Naive B cell (primary cell): ENCODE measurements at regions not wholly inside any gene's neighbourhood (a gene's known extent, or its start where the extent isn't known, plus 50 kb on each side); places are given as distances from the start of the nearest gene placed in this dataset.

ENCODE experiments used
- ATAC-seq, 2 donors: fragments of 150-1000 bp; cut with Tn5 transposase; 2 replicates each; pipeline ENCODE4 v1.10.0; 2021; ENCODE audit warnings: low read depth in 2 of 2, mild to moderate bottlenecking in 2 of 2, moderate library complexity in 2 of 2
- DNase-seq: peaks from one replicate; pipeline ENCODE4 v3.0.0; 2022
- H3K27ac Mint-ChIP-seq, 6 donors: one replicate each; pipeline ENCODE4 v1.8.0; 2020 to 2022; ENCODE audit warnings: mild to moderate bottlenecking in 6 of 6, mixed read lengths in 6 of 6, moderate library complexity in 5 of 6, inconsistent platforms in 2 of 6
- H3K27me3 Mint-ChIP-seq, 3 donors: one replicate each; pipeline ENCODE4 v1.8.0; 2021 to 2022; ENCODE audit warnings: mixed read lengths in 3 of 3, mild to moderate bottlenecking in 1 of 3
- H3K36me3 Mint-ChIP-seq, 2 donors: one replicate each; pipeline ENCODE4 v1.8.0; 2020 to 2022; ENCODE audit warnings: mixed read lengths in 2 of 2, inconsistent platforms in 1 of 2, mild to moderate bottlenecking in 1 of 2
- H3K4me1 Mint-ChIP-seq, 3 donors: one replicate each; pipeline ENCODE4 v1.8.0; 2020 to 2022; ENCODE audit warnings: mixed read lengths in 3 of 3, inconsistent platforms in 1 of 3, mild to moderate bottlenecking in 1 of 3, moderate library complexity in 1 of 3
- H3K4me3 Mint-ChIP-seq, 8 donors: one replicate each; pipeline ENCODE4 v1.8.0; 2020 to 2022; ENCODE audit warnings: mild to moderate bottlenecking in 8 of 8, mixed read lengths in 8 of 8, moderate library complexity in 8 of 8, inconsistent platforms in 2 of 8
- H3K9me3 Mint-ChIP-seq, 7 donors: one replicate each; pipeline ENCODE4 v1.8.0; 2020 to 2022; ENCODE audit warnings: mixed read lengths in 7 of 7, mild to moderate bottlenecking in 5 of 7, inconsistent platforms in 2 of 7, moderate library complexity in 1 of 7

DNA sequence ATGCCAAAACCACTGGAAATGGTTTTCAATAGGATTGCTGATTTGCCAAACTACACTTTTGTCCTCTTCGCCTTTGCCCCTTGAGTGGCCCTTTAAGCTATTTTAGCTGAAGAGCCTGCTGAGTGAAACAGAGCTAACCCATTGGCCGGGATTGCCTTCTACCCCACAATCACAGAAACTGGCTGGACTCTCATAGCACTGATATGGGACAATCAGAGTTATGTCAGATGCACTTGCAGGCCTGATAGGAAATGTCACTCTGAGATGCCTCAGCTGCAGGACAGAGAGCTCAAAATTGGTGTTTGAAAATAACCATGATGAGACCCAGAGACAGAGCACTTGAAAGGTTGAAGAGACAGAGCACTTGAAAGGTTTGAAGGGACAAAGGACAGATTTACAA is 354.4 kb downstream of the BRINP2 start:
- Mint-ChIP-seq H3K36me3 (no peaks in the 10 kb centered on the region), H3K9me3 (peaks cover 0 to 15% (median 2%) of the 10 kb centered on the region in 7 donors), H3K4me3 (no peak overlapping the region), H3K27me3 (no peaks in the 10 kb centered on the region), H3K27ac (no peak overlapping the region), H3K4me1 (no peaks in the 10 kb centered on the region)
- ATAC-seq, result no peak
- no peak for DNase-seq

DNA sequence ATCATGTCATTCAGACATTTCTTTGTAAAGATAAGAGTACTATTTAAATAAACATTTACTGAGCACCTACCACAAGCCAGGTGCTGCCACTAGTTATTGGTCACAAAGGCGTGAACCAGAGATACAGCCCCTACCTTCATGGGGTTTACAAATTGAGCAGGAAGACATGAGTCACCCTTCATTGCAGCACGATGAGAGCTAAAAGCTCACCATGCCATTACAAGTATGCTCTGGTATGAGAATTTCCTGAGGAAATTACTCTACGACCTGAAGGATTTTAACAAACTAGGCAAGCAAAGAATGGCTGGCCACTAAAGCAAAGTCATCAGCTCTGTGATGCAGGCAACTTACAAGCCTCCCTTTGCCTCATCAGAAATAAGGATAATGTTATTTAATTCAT is 346.8 kb downstream of the BRINP2 start:
- Mint-ChIP-seq H3K9me3 (peaks cover 0 to 9% (median 2%) of the 10 kb centered on the region in 7 donors), H3K4me3 (no peak overlapping the region), H3K27me3 (no peaks in the 10 kb centered on the region), H3K4me1 (no peaks in the 10 kb centered on the region), H3K27ac (no peak overlapping the region), H3K36me3 (no peaks in the 10 kb centered on the region)
- no peak for DNase-seq
- ATAC-seq, result no peak

DNA sequence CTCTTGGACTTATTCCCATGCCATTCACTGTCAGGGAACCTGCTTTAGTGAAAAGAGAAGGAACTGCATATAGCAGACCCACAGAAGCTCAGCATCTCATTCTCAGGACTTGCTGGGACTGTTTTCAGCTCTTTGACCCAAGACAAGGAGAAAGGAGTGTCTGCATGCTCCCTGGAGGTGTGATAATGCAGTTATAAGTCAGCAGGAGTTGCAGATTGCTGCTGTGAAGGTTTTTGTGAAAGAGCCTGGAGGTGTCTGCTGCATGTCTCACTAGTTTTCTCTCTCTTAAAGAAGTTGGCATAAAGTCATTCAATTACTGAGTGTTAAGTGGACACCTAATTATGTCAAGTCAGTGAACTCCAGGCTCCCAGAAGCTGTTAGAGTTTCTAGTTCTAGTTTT is 343.4 kb downstream of the BRINP2 start:
- no peak for ATAC-seq
- peaks cover 0 to 7% (median 4%) of the 10 kb centered on the region in 7 donors for H3K9me3 Mint-ChIP-seq
- H3K27me3 Mint-ChIP-seq, result no peaks in the 10 kb centered on the region
- no peak for DNase-seq
- no peaks in the 10 kb centered on the region for H3K4me1 Mint-ChIP-seq
- H3K36me3 Mint-ChIP-seq, result no peaks in the 10 kb centered on the region
- no peak overlapping the region for H3K4me3 Mint-ChIP-seq
- H3K27ac Mint-ChIP-seq, result no peak overlapping the region

DNA sequence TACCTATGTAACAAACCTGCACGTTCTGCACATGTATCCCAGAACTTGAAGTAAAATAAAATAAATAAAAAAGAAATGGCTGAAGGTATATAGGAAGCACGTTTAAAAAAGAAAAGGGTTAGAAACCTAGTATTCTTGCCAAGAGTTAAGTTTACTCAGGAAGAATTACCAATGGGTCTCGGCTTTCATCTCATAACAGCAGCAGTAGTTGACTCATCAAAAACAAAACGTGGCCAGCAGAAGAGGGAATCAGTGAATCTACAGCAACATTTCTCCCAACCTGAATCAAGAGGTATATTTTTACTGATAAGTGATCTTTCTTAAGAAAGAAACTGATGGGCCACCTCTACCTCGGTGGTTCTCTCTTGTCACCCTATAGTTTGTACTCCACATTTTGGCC is 340.3 kb downstream of the BRINP2 start:
- no peak overlapping the region for H3K4me3 Mint-ChIP-seq
- H3K27ac Mint-ChIP-seq, result no peak overlapping the region
- ATAC-seq, result no peak
- H3K4me1 Mint-ChIP-seq, result no peaks in the 10 kb centered on the region
- peaks cover 0 to 16% (median 8%) of the 10 kb centered on the region in 7 donors for H3K9me3 Mint-ChIP-seq
- no peak for DNase-seq
- H3K27me3 Mint-ChIP-seq, result no peaks in the 10 kb centered on the region
- no peaks in the 10 kb centered on the region for H3K36me3 Mint-ChIP-seq

DNA sequence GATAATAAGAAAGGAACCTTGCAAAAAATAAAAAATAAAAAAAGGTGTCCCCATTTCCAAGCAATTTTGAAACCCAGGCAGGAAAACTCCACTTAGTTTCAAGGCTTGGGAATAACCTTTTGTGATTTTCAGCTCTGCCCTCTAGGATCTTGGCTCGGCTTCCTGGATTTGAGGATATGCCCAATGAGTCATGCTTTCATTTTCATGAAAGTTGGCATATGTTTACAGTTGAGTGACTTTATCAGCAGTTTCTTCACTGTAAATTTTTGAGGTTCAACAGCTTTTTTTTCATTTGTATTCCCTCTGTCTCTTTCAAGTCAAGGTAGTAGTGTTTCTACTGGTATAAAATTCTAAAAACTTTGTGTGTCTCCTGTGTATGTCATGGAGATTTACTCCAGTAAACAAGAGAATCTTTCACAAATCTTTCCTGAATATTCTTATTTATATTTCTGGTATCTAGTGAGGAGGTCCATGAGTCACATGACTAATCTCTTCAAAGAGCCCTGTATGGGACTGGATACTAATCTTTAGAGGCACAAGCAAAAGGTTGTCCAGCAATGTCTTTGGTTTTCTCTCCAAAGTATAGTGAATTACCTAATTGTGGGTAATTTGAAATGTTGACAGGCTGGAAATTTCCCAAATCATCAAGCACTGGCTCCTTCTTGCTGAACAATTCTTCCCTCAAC is 335.3 kb downstream of the BRINP2 start:
- no peak for ATAC-seq
- Mint-ChIP-seq H3K4me3 (no peak overlapping the region), H3K27ac (no peak overlapping the region), H3K36me3 (no peaks in the 10 kb centered on the region), H3K27me3 (no peaks in the 10 kb centered on the region), H3K4me1 (no peaks in the 10 kb centered on the region), H3K9me3 (peaks cover 2 to 17% (median 12%) of the 10 kb centered on the region in 7 donors)
- DNase-seq, result no peak

DNA sequence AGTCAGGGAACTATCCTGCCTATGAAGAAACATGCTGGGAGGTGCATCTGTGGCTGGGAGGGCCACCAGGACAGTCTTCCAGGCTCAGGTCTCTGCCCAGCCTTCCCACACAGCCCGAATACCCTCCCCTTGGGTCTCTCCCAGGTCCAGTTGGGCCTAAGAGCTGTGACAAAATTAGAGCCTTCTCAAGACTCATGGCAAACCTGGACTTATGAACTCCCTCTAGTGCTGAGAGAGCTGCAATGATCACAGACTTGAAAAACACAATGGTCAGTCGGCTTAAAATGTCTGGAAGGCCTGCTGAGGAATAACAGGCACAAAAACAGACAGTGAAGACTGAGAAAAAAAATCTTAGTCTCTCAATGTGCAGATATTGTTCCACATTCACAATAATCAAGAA is 325.1 kb downstream of the BRINP2 start:
- no peak overlapping the region for H3K4me3 Mint-ChIP-seq
- DNase-seq (no peak), ATAC-seq (no peak)
- H3K27ac Mint-ChIP-seq, result peak overlapping the region in 1 of 6 donors; percentile 12
- no peaks in the 10 kb centered on the region for H3K36me3 Mint-ChIP-seq
- peaks cover 4 to 25% (median 9%) of the 10 kb centered on the region in 7 donors for H3K9me3 Mint-ChIP-seq
- no peaks in the 10 kb centered on the region for H3K4me1 Mint-ChIP-seq
- no peaks in the 10 kb centered on the region for H3K27me3 Mint-ChIP-seq

DNA sequence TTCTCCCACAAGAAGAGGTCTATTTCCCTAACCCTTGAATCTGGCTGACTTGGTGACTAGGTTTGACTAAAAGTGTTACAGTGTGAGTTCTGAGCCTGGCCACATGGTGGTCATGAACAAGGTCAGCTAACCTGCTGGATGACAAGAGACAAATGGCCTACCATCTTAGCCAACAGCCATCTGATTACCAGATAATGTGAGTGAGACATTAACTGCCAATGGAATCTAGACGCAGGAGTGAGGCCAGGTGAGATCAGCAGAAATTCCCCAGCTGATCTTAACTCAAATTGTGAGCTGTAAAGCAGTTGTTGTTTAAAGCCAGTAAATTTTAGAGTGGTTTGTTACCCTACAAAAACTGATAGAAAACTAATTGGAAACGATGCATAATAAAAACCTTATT is 320.0 kb downstream of the BRINP2 start:
- no peaks in the 10 kb centered on the region for H3K27me3 Mint-ChIP-seq

DNA sequence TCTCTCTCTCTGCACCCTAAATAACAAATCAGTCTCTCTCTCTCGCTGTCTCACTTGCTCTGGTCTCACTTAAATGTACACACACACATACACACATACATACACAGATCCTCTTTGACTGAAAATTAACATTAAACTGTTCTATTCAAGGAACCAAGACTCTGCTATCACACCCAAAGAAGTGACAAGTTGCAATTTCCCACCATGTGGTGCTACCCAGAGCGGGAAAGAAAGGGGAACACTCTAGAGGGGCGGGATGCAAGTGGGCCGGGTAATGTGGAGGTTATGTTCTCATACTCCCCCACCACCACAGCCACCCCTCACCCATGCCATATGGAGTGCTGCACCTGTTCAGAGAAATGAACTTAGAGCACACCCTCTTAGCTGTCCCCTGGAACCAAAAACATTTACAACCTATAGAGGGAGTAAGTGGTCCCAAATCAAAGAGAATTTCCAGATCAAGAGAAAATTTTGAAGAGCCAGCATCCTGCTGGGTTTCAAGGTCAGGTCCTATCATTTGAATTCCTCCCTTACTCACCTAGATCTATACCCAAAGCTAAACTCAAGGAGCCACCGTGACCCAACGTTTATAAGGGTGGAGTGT is 319.4 kb downstream of the BRINP2 start:
- no peak for ATAC-seq
- Mint-ChIP-seq H3K36me3 (no peaks in the 10 kb centered on the region), H3K9me3 (peaks cover 0 to 13% (median 3%) of the 10 kb centered on the region in 7 donors), H3K27ac (peak overlapping the region in 1 of 6 donors; percentile 18), H3K4me1 (no peaks in the 10 kb centered on the region), H3K4me3 (no peak overlapping the region), H3K27me3 (no peaks in the 10 kb centered on the region)
- DNase-seq, result no peak

More for the DNA sequence above, 320.0 kb downstream of the BRINP2 start:
- ATAC-seq (no peak), DNase-seq (no peak)
- H3K9me3 Mint-ChIP-seq, result peaks cover 0 to 13% (median 3%) of the 10 kb centered on the region in 7 donors
- no peak overlapping the region for H3K27ac Mint-ChIP-seq
- H3K4me1 Mint-ChIP-seq, result no peaks in the 10 kb centered on the region
- no peak overlapping the region for H3K4me3 Mint-ChIP-seq
- no peaks in the 10 kb centered on the region for H3K36me3 Mint-ChIP-seq

DNA sequence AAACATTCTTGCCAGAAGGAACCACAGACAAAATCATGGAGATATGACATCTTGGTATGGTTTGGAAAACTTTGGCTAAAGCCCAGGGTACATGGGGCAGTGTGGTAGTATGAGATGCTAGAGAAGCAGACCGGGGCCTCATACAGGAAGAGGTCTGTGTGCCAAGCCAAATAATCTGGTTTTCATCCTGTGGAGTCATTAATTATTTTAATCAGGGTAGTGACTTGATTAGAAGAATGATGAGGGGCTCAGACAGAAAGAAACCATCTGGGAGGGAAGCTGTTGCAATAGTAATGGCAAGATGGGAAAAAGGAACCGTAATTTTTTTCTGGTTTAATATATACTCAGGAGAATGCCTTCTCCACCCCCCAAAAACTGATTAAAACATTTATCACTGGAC is 318.0 kb downstream of the BRINP2 start:
- peaks cover 0 to 13% (median 3%) of the 10 kb centered on the region in 7 donors for H3K9me3 Mint-ChIP-seq
- no peaks in the 10 kb centered on the region for H3K4me1 Mint-ChIP-seq
- H3K27me3 Mint-ChIP-seq, result no peaks in the 10 kb centered on the region
- no peak for DNase-seq
- H3K4me3 Mint-ChIP-seq, result peak overlapping the region in 1 of 8 donors; percentile 61
- ATAC-seq, result no peak
- no peaks in the 10 kb centered on the region for H3K36me3 Mint-ChIP-seq
- H3K27ac Mint-ChIP-seq, result no peak overlapping the region

DNA sequence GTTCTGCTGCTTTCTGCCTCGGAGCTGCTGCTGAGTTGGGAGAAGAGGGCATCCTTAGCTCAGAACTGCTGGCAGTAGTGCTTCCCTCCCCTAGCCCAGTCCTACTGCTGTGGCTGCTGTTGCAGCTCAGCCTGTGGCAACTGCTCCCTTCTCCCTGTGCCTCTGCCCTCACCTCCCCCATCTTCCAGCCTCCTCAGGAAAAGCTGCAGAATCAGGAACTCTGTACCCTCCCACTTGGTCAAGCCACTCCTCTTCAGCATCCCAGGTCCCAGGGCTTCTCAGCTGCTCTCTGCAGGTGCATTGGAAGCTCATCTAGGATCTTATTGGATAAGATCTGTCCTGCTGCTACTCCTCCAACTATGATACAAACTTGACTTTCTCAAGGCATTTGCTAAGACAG is 316.7 kb downstream of the BRINP2 start:
- H3K4me1 Mint-ChIP-seq, result no peaks in the 10 kb centered on the region
- no peak overlapping the region for H3K27ac Mint-ChIP-seq
- peaks cover 0 to 13% (median 3%) of the 10 kb centered on the region in 7 donors for H3K9me3 Mint-ChIP-seq
- ATAC-seq (no peak), DNase-seq (no peak)
- no peaks in the 10 kb centered on the region for H3K36me3 Mint-ChIP-seq
- H3K4me3 Mint-ChIP-seq, result no peak overlapping the region
- H3K27me3 Mint-ChIP-seq, result peaks cover 0 to 3% (median 0%) of the 10 kb centered on the region in 3 donors

DNA sequence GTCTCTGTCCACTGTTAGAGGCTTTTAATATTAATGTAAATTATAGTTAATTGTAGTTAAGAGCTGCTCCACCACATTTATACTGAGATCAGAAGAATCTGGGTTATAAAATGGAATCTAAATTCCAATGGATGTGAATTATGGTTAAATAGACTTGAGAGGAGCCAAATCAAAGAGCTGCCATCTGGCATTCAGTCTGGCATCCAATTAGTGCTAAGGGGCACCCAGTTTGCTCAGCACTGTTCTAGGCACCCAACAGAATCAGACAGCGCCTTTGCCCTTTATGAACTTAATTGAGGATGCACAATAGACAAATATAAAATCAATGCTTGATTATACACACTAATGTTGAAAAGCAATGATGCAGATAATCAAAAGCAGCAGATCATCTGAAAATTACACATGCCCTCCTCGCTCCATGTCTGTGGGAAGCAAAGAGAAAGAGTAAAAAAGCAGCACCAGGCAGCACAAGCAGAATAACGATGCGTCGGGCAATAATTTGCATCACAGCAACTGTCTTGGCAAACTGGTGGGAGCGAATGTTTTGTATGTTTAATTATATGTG is 310.1 kb downstream of the BRINP2 start:
- H3K9me3 Mint-ChIP-seq, result peaks cover 0 to 10% (median 6%) of the 10 kb centered on the region in 7 donors
- peaks cover 0 to 11% (median 5%) of the 10 kb centered on the region in 3 donors for H3K27me3 Mint-ChIP-seq
- peaks cover 0 to 4% (median 0%) of the 10 kb centered on the region in 3 donors for H3K4me1 Mint-ChIP-seq
- no peak overlapping the region for H3K27ac Mint-ChIP-seq
- no peaks in the 10 kb centered on the region for H3K36me3 Mint-ChIP-seq
- ATAC-seq (no peak), DNase-seq (no peak)
- H3K4me3 Mint-ChIP-seq, result no peak overlapping the region

DNA sequence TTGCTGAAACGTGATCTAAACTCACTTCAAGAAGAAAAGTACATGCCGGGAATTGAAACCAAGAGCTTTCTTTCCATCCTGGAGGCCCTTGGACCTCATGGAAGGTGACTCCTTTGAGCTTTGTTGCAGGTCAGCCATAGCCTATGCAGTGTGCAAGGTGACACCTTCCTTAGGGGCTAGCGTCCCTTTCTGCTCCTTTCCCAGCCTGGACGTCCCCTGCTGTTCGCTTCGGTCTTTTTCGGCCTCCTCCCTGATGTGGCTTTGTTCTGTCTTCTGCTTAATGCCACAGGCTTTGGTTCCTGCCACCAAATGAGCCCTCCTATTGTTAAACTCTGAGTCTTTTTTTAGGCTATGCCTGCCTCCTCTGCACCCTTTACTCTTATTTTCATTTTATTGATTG is 308.8 kb downstream of the BRINP2 start:
- no peak overlapping the region for H3K4me3 Mint-ChIP-seq
- H3K27me3 Mint-ChIP-seq, result peaks cover 0 to 11% (median 5%) of the 10 kb centered on the region in 3 donors
- DNase-seq (no peak), ATAC-seq (no peak)
- H3K4me1 Mint-ChIP-seq, result peaks cover 0 to 4% (median 0%) of the 10 kb centered on the region in 3 donors
- no peak overlapping the region for H3K27ac Mint-ChIP-seq
- peaks cover 0 to 10% (median 6%) of the 10 kb centered on the region in 7 donors for H3K9me3 Mint-ChIP-seq
- H3K36me3 Mint-ChIP-seq, result no peaks in the 10 kb centered on the region

DNA sequence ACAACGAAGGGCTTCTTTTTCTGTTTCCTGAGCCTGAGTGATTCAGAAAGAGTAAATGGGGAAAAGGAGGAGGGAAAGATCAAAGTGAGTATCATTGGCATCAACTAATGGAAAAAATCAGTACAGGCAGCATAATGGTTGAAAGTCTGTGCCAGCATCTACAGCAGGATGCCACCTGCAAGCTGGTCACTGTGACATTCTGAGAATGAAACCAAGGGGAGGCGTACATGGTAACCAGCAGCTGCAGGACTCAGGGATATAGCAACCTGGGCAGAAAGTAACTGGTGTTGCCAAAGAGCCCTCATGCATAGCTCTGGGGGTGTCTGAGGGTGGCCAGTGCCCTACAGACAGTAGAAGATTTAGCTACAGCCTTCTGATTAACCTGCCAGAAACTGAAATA is 305.9 kb downstream of the BRINP2 start:
- Mint-ChIP-seq H3K27me3 (peaks cover 0 to 11% (median 0%) of the 10 kb centered on the region in 3 donors), H3K4me3 (no peak overlapping the region), H3K4me1 (peaks cover 0 to 4% (median 0%) of the 10 kb centered on the region in 3 donors), H3K9me3 (peaks cover 0 to 10% (median 6%) of the 10 kb centered on the region in 7 donors), H3K27ac (no peak overlapping the region), H3K36me3 (no peaks in the 10 kb centered on the region)
- ATAC-seq, result no peak
- DNase-seq, result no peak

DNA sequence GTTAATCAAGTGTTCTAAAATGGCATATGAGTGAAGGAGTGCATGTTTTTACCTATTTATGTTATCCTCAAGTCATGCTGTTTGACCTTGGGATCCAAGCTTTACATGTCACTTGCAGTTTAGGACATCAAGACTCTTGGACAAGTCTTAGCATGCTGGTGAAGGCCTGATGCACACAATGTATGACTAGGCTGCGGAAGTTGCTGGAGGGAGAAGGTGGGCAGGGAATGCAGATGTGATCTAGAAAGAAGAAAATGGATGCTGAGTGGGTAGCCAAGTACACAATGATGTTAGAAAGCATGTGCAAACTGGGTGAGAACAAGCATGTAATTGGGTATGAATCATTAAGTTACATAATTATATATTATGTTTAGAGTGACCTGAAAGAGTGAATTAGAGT is 301.8 kb downstream of the BRINP2 start:
- no peaks in the 10 kb centered on the region for H3K4me1 Mint-ChIP-seq
- peaks cover 0 to 9% (median 0%) of the 10 kb centered on the region in 7 donors for H3K9me3 Mint-ChIP-seq
- H3K4me3 Mint-ChIP-seq, result no peak overlapping the region
- ATAC-seq (no peak), DNase-seq (no peak)
- no peaks in the 10 kb centered on the region for H3K36me3 Mint-ChIP-seq
- no peak overlapping the region for H3K27ac Mint-ChIP-seq
- H3K27me3 Mint-ChIP-seq, result peaks cover 0 to 6% (median 0%) of the 10 kb centered on the region in 3 donors
